ENCODE measurements at regions not wholly inside any gene's neighbourhood (a gene's known extent, or its start where the extent isn't known, plus 50 kb on each side); places are given as distances from the start of the nearest gene placed in this dataset.

DNA sequence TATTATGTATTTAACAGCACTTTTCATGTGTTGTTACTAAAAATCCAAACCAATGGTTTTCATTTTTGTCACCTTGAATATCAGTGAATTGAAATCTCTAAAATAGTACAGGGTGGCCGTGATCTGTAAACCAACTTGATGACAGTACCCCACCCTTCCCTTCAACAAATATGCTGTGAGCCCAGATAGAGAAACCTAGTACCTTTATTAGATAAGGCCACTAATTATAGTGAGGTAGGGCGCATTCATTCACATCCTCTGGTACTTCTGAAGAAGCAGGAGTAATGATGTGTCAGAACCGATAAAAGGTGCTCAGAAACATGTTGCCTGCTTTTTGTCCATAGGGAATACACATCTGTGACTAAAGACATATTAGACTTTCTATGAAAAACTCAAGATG lies 409.5 kb downstream of the GJA1 start:
- TF ChIP-seq EZH2 (IDR thresholded peaks at IDR 0.05; ENCODE audit: insufficient read depth, poor library complexity, severe bottlenecking) (no peak), EZH2phosphoT487 (IDR thresholded peaks at IDR 0.05; ENCODE audit: insufficient read depth, low read depth) (no peak)
